Upper lobe of left lung (tissue), 4 donors: ENCODE measurements at regions not wholly inside any gene's neighbourhood (a gene's known extent, or its start where the extent isn't known, plus 50 kb on each side); places are given as distances from the start of the nearest gene placed in this dataset.

Experiments used
- EP300 ChIP-seq, 4 donors: sonication (generic); formaldehyde crosslinking; IDR thresholded peaks; one replicate each; pipeline ENCODE4 v1.5.1; 2017; ENCODE audit warnings: antibody characterized with exemption in 4 of 4, control low read depth in 2 of 4
- POLR2A ChIP-seq, 4 donors: fragments of 450-650 bp; IDR thresholded peaks; one replicate each; pipeline ENCODE4 v1.5.1; 2016 to 2017; ENCODE audit warnings: antibody characterized with exemption in 4 of 4, mild to moderate bottlenecking in 2 of 4
- TF ChIP-seq, protein P1 (sequence below), 6 experiments: fragments of 450-650 bp in 4 of 6; fragments of 200-600 bp in 2 of 6; sonication (generic) in 2 of 6; IDR thresholded peaks; one replicate each; pipeline ENCODE4 v1.5.1; 2016 to 2019; ENCODE audit warnings: antibody characterized with exemption in 6 of 6

DNA sequence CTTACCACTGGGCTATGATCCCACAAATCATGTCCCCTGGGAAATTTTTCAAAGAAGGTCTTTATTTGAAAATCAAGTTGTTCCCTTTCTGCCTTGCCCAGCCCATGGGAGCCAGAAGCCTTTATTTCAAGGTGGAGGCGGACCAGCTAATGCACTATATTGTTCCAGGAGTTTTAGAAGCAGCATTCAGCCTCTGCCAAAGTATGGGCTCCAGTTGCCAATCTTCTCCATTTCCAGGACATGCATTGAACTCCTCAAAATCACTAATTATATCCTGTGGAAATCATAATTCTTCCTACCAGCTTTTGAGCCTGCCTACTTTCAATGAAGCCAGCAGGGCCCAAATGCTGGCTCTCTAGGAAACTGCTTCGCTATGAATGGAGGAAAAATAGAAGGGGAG lies 195.8 kb downstream of the RAD51AP2 start:
- TF ChIP-seq POLR2A (IDR thresholded peaks at IDR 0.05) (no peak), EP300 (IDR thresholded peaks at IDR 0.05) (no peak)
- TF ChIP-seq, protein P1, sequence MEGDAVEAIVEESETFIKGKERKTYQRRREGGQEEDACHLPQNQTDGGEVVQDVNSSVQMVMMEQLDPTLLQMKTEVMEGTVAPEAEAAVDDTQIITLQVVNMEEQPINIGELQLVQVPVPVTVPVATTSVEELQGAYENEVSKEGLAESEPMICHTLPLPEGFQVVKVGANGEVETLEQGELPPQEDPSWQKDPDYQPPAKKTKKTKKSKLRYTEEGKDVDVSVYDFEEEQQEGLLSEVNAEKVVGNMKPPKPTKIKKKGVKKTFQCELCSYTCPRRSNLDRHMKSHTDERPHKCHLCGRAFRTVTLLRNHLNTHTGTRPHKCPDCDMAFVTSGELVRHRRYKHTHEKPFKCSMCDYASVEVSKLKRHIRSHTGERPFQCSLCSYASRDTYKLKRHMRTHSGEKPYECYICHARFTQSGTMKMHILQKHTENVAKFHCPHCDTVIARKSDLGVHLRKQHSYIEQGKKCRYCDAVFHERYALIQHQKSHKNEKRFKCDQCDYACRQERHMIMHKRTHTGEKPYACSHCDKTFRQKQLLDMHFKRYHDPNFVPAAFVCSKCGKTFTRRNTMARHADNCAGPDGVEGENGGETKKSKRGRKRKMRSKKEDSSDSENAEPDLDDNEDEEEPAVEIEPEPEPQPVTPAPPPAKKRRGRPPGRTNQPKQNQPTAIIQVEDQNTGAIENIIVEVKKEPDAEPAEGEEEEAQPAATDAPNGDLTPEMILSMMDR (IDR thresholded peaks at IDR 0.05): no peak
